ENCODE measurements at regions not wholly inside any gene's neighbourhood (a gene's known extent, or its start where the extent isn't known, plus 50 kb on each side); places are given as distances from the start of the nearest gene placed in this dataset.
A peak's percentile ranks its signal among the peaks of the same experiment; 100 is the strongest.
"Not testable (repeated sequence)": the region's sequence is repeated elsewhere in the genome, so short reads cannot be mapped to it uniquely, and the experiment has no call there.

DNA sequence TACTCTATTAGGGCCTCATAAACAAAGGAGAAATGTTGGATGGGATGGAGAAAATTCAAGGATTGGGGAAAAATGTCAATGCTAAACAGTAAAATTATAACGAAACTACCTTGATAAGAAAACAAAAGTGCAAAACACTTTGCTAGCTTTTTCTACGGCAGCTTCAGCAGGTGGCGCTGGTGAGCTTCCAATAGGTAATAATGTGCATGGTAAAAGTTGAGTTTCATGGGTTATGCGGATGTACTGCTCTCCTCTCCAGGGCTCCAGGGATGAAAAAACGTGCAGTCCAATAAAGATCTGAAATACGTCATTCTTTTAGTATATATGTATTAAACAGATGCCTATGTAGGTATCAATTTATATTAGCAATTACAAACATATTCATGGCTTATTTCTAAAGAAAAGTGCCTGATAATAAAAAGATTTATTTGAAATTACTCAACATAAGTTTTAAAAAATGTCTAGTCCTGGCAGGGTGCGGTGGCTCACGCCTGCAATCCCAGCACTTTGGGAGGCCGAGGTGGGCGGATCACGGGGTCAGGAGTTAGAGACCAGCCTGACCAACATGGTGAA is 239.6 kb downstream of the GRXCR1 start:
- TF ChIP-seq, protein P1, sequence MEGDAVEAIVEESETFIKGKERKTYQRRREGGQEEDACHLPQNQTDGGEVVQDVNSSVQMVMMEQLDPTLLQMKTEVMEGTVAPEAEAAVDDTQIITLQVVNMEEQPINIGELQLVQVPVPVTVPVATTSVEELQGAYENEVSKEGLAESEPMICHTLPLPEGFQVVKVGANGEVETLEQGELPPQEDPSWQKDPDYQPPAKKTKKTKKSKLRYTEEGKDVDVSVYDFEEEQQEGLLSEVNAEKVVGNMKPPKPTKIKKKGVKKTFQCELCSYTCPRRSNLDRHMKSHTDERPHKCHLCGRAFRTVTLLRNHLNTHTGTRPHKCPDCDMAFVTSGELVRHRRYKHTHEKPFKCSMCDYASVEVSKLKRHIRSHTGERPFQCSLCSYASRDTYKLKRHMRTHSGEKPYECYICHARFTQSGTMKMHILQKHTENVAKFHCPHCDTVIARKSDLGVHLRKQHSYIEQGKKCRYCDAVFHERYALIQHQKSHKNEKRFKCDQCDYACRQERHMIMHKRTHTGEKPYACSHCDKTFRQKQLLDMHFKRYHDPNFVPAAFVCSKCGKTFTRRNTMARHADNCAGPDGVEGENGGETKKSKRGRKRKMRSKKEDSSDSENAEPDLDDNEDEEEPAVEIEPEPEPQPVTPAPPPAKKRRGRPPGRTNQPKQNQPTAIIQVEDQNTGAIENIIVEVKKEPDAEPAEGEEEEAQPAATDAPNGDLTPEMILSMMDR (IDR thresholded peaks at IDR 0.05; ENCODE audit: insufficient read depth, low read depth, low read length, missing control alignments): peak; percentile 80
- no peak overlapping the region for H3K4me3 ChIP-seq (ENCODE audit: low read depth, low read length)
- DNase-seq (ENCODE audit: low read depth): peak; percentile 80

DNA sequence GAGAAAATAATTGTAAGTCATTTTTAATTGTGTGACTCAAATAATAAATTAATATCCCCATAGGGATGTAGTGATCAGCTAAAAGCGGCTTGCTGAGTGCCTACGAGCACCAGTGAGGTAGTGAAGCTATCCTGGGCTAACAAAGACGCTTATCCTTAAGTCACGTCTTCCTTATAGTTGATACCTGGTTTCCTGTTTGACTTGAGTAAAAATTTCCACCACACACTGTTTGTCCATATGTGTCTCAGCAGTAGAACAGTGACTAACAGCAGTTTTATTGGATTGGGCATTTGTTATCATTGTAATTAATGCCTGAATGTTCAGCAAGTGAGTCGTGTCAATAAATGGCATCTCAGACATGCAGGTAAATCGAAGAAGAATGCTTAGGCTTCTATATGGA is 241.1 kb downstream of the GRXCR1 start:
- no peak overlapping the region for H3K4me3 ChIP-seq (ENCODE audit: low read depth, low read length)

DNA sequence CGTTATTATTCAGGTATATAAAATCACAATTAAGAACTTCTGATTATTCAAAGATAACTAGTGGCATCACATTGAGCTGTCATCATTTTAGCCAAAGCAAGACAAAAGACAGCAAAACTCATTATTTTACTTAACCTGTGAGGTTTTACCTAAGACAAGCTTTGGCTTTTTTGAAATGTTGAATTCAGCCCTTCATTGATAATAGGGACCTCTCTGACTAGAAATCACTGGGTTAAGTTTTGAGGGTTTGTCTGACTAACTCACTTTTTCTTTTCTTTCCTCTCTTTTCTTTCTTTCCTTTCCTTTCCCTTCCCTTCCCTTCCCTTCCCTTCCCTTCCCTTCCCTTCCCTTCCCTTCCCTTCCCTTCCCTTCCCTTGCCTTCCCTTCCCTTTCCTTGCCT is 244.2 kb downstream of the GRXCR1 start:
- no peak for DNase-seq (ENCODE audit: low read depth)
- H3K4me3 ChIP-seq (ENCODE audit: low read depth, low read length): no peak overlapping the region
- TF ChIP-seq, protein P1 (IDR thresholded peaks at IDR 0.05; ENCODE audit: insufficient read depth, low read depth, low read length, missing control alignments): no peak

More for the DNA sequence above, 241.1 kb downstream of the GRXCR1 start:
- no peak for DNase-seq (ENCODE audit: low read depth)
- TF ChIP-seq, protein P1 (IDR thresholded peaks at IDR 0.05; ENCODE audit: insufficient read depth, low read depth, low read length, missing control alignments): no peak

DNA sequence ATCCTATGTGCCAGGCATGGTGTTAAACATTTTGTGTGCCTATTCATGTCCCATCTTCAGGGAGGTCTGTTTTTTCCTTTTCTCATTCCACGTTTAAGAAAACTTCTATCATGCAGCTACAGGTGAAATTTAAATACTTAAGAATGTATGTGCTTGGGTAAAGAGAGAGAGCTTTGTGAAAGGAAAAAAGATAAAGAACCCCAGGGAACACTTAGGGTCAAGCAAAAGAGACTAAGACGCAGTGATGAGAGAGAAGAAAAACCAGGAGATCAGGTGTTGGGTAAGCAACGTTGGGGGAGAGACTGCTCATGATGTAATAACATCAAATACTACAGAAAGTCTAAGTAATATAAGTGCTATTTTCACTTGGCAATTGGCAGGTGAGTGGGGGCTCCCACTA is 253.7 kb downstream of the GRXCR1 start:
- no peak for DNase-seq (ENCODE audit: low read depth)
- TF ChIP-seq, protein P1 (IDR thresholded peaks at IDR 0.05; ENCODE audit: insufficient read depth, low read depth, low read length, missing control alignments): no peak
- no peak overlapping the region for H3K4me3 ChIP-seq (ENCODE audit: low read depth, low read length)

DNA sequence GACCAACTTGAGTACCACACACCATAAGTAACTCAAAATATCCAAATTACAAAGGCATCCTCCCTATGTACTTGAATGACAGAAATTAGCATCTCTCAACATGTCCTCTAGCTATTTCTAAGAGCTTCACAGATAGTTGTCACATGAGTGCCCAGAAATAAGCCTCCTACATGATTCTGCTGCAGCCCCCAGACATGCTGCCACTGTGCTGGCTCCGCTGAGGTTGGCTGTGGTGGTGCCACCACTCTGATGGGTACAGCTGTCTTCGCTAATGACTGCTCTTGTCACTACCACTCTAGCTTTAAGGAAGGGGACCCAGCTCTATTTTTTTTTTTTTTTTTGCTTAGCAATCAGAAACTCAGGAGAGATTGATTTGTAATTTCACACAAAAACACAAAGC is 256.0 kb downstream of the GRXCR1 start:
- TF ChIP-seq, protein P1 (IDR thresholded peaks at IDR 0.05; ENCODE audit: insufficient read depth, low read depth, low read length, missing control alignments): no peak
- no peak for DNase-seq (ENCODE audit: low read depth)
- H3K4me3 ChIP-seq (ENCODE audit: low read depth, low read length): no peak overlapping the region

DNA sequence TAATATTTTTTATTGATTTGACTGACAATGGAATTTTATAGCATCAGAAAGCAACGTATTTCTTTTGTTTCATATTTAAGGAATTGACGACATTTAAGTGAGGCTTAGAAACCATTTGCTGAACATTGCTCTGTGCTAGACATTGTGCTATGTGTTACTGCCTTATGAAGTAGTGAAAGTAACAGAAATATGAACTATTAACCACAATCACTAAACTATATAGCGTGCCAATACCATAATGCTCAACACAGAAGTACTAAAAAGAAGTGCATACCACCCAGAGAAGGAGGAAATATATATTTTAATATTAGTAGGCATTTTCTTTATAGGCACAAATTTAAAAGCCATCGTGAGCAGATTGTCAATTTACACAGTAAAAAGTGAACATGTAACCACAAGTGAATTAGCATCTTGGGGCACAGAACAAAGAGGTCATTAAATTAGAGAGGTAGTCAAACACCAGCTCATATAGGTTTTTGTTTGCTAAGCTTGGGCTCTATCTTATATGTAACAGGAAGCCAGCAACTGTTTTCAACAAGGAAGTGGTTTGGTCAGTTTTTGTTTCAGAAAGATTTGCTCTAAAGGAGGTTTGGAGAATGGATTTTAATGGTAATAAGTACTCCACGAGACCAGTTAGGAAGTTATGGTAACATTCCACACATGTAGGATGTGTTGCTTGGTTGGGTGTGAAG is 270.7 kb downstream of the GRXCR1 start:
- TF ChIP-seq, protein P1 (IDR thresholded peaks at IDR 0.05; ENCODE audit: insufficient read depth, low read depth, low read length, missing control alignments): no peak
- H3K4me3 ChIP-seq (ENCODE audit: low read depth, low read length): no peak overlapping the region
- DNase-seq (ENCODE audit: low read depth): peak; percentile 29

DNA sequence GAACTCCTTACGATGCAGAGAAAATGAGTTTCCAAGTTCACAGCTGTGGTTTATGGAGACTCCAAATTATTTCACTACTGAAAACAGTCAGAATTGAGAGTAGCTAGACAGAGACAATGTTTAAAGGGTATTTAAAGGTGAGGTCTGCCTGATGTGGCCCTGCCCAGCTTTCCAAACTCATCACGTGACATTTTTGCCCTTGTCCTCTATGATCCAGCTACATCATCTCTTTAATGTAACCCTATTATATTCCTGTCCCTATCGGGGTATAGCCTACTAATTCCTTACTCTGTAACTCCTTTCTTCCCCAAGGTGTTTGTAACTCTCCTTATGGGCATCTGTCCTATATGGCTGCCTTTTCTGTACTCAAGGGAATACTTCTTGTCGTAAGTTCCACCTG is 297.2 kb downstream of the GRXCR1 start:
- TF ChIP-seq, protein P1 (IDR thresholded peaks at IDR 0.05; ENCODE audit: insufficient read depth, low read depth, low read length, missing control alignments): no peak
- no peak for DNase-seq (ENCODE audit: low read depth)
- no peak overlapping the region for H3K4me3 ChIP-seq (ENCODE audit: low read depth, low read length)

DNA sequence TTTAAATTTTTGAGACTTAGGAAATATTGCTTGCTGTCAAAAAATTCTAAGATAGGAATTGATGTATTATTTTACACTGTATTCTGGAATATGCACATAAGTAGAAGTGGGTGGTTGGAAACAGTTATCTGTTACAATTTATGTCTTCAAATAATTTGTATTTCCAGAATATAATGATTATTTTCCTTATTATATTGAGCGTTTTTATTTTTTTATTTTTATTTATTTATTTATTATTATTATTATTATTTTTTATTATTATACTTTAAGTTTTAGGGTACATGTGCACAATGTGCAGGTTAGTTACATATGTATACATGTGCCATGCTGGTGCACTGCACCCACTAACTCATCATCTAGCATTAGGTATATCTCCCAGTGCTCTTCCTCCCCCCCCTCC is 320.1 kb downstream of the GRXCR1 start:
- not testable (repeated sequence) for H3K4me3 ChIP-seq (ENCODE audit: low read depth, low read length); DNase-seq (ENCODE audit: low read depth)

All from GM12865 (cell line).